Fibroblast of pulmonary artery (primary cell): ENCODE measurements at regions not wholly inside any gene's neighbourhood (a gene's known extent, or its start where the extent isn't known, plus 50 kb on each side); places are given as distances from the start of the nearest gene placed in this dataset.
"Not testable (repeated sequence)": the region's sequence is repeated elsewhere in the genome, so short reads cannot be mapped to it uniquely, and the experiment has no call there.

Experiments used
- DNase-seq: peaks from one replicate; pipeline ENCODE4 v3.0.0-alpha.2; 2010; ENCODE audit warnings: low read depth
- H3K4me3 ChIP-seq: replicated peaks from 2 replicates; pipeline ENCODE4 v1.5.1; 2011; ENCODE audit warnings: low read depth, mild to moderate bottlenecking, control low read depth, low read length, moderate library complexity
- CTCF ChIP-seq: IDR thresholded peaks from 2 replicates; pipeline ENCODE4 v1.5.1; 2011; ENCODE audit warnings: mild to moderate bottlenecking, control low read depth, low read length, inconsistent platforms; ENCODE audit errors: missing control alignments

- no peak overlapping the region for H3K4me3 ChIP-seq
- DNase-seq = no peak
- TF ChIP-seq CTCF = no peak
Measured at GRCh38 chr10:33914746-33915145, 580.3 kb upstream of the NRP1 start.

- H3K4me3 ChIP-seq = no peak overlapping the region
- DNase-seq = peak; percentile 8
- TF ChIP-seq CTCF = no peak
Measured at GRCh38 chr10:33913194-33913593, 578.7 kb upstream of the NRP1 start.

- H3K4me3 ChIP-seq, DNase-seq: not testable (repeated sequence)
Measured at GRCh38 chr10:33909476-33909875, 575.0 kb upstream of the NRP1 start.

GRCh38 chr10:33901166-33901565 lies 566.7 kb upstream of the NRP1 start:
- DNase-seq = peak; percentile 69
- TF ChIP-seq CTCF = no peak
- no peak overlapping the region for H3K4me3 ChIP-seq

- no peak for TF ChIP-seq CTCF
- H3K4me3 ChIP-seq = no peak overlapping the region
- peak; percentile 78 for DNase-seq
Measured at GRCh38 chr10:33900596-33900995, 566.1 kb upstream of the NRP1 start.

GRCh38 chr10:33899578-33900531 lies 565.4 kb upstream of the NRP1 start:
- no peak for TF ChIP-seq CTCF
- no peak overlapping the region for H3K4me3 ChIP-seq
- DNase-seq = peak; percentile 60

- no peak overlapping the region for H3K4me3 ChIP-seq
- DNase-seq = peak; percentile 22
- TF ChIP-seq CTCF = no peak
Measured at GRCh38 chr10:33897291-33897752, 562.9 kb upstream of the NRP1 start.
